Activated CD4-positive, alpha-beta memory T cell treated with anti-CD3 and anti-CD28 coated beads, Interleukin-2, amount 10 ng/mL, durations not matched to agents 7 days and 5 days (primary cell): ENCODE measurements at regions not wholly inside any gene's neighbourhood (a gene's known extent, or its start where the extent isn't known, plus 50 kb on each side); places are given as distances from the start of the nearest gene placed in this dataset.

Experiments
- CTCF ChIA-PET: fragments of 350-600 bp; sonication (Branson Sonifier 250); formaldehyde crosslinking; loops from one replicate; lab custom pipeline; 2021; ENCODE audit warnings: antibody characterized with exemption, inconsistent platforms; lab: Charles Lee
- POLR2A ChIA-PET: fragments of 350-600 bp; sonication (Branson Sonifier 250); formaldehyde crosslinking; loops from one replicate; lab custom pipeline; 2021; ENCODE audit warnings: antibody characterized with exemption; lab: Charles Lee
- DNase-seq: peaks from one replicate; pipeline ENCODE4 v3.0.0-alpha.2; 2020
- H3K27ac Mint-ChIP-seq: one replicate; pipeline ENCODE4 v1.8.0; 2021; ENCODE audit warnings: mild to moderate bottlenecking, mixed read lengths
- H3K27me3 Mint-ChIP-seq: one replicate; pipeline ENCODE4 v1.8.0; 2021; ENCODE audit warnings: mixed read lengths
- H3K36me3 Mint-ChIP-seq: one replicate; pipeline ENCODE4 v1.8.0; 2021; ENCODE audit warnings: low read depth, mixed read lengths
- H3K4me1 Mint-ChIP-seq: one replicate; pipeline ENCODE4 v1.8.0; 2021; ENCODE audit warnings: mixed read lengths
- H3K4me3 Mint-ChIP-seq: one replicate; pipeline ENCODE4 v1.8.0; 2021; ENCODE audit warnings: mild to moderate bottlenecking, mixed read lengths
- H3K9me3 Mint-ChIP-seq: one replicate; pipeline ENCODE4 v1.8.0; 2021; ENCODE audit warnings: mixed read lengths

DNA sequence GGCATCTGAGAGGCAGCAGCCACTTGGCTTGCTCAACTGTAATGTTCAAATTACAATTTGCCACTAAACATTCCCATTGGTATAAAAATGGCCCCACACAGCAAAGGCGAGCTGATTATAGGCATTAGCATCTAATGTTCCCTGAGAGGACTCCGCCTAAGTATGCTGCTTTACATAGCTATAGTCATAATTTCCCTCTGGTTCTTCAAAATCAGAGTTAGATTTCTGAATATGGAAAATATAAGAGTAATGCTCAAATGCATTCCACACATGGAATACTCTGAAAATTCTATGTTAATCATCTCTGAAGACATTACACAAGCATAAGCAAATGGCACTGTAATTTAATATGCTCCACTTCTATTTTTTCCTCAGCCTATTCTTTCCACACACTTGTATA, 83.7 kb upstream of the BTG1 start:
- Mint-ChIP-seq H3K27me3 (no peaks in the 10 kb centered on the region), H3K36me3 (no peaks in the 10 kb centered on the region), H3K4me3 (no peak overlapping the region), H3K9me3 (no peaks in the 10 kb centered on the region), H3K4me1 (no peaks in the 10 kb centered on the region), H3K27ac (no peak overlapping the region)
- CTCF ChIA-PET, result no interaction called here
- no peak for DNase-seq
- POLR2A ChIA-PET, result no interaction called here

DNA sequence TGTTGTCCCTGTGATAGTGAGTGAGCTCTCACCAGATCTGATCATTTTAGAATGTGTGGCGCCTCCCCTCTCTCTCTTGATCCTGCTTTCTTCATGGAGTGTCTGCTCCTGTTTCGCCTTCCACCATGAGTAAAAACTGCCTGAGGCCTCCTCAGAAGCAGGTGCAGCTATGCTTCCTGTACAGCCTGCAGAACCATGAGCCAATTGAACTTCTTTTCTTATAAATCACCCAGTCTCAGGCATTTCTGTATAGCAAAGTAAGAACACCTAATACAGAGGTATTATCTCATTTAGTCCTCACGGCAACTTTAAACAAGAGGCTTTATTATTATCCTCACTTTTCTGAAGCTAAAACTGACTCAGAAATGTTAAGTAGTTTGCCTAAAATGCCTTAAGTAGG, 81.3 kb upstream of the BTG1 start:
- H3K27ac Mint-ChIP-seq, result no peak overlapping the region
- no peaks in the 10 kb centered on the region for H3K9me3 Mint-ChIP-seq
- H3K36me3 Mint-ChIP-seq, result no peaks in the 10 kb centered on the region
- no peaks in the 10 kb centered on the region for H3K27me3 Mint-ChIP-seq
- no peak overlapping the region for H3K4me3 Mint-ChIP-seq
- no peaks in the 10 kb centered on the region for H3K4me1 Mint-ChIP-seq
- POLR2A ChIA-PET, result no interaction called here
- CTCF ChIA-PET, result no interaction called here
- no peak for DNase-seq

DNA sequence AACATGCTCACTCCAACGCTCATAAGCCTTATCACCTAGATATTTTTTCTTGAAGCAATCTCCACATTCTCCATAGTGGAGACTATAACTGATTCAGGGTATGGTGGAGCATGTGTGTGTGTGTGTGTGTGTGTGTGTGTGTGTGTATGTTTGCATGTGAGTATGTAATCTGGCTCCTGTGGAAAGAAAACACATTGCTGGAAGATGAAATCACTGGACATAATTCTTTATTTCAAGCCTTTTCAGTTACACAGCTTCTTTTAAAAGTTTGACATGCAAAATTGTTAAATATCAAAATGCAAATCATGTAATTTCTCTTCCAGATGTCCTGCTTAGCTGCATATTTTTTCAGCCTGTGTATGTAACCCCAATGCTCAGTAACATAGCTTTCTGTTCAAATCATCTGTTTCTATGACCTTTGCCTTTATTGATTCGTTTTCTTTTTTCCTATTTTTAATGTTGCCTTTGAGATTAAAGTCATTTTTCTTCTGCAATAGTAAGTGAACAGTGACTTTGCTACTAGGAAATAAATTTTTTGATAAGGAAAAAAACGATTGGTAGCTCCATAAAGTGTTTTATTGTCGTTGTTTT, 80.5 kb upstream of the BTG1 start:
- CTCF ChIA-PET, result no interaction called here
- H3K36me3 Mint-ChIP-seq, result no peaks in the 10 kb centered on the region

GRCh38 chr12:92224685-92225331, 79.2 kb upstream of the BTG1 start:
- Mint-ChIP-seq H3K36me3 (peaks cover 5% of the 10 kb centered on the region), H3K27me3 (no peaks in the 10 kb centered on the region), H3K27ac (no peak overlapping the region), H3K9me3 (peaks cover 5% of the 10 kb centered on the region), H3K4me3 (no peak overlapping the region), H3K4me1 (no peaks in the 10 kb centered on the region)
- POLR2A ChIA-PET, result no interaction called here
- no peak for DNase-seq
- CTCF ChIA-PET, result no interaction called here

More for the DNA sequence above, 80.5 kb upstream of the BTG1 start:
- H3K9me3 Mint-ChIP-seq, result no peaks in the 10 kb centered on the region
- no peaks in the 10 kb centered on the region for H3K27me3 Mint-ChIP-seq
- H3K4me1 Mint-ChIP-seq, result no peaks in the 10 kb centered on the region
- no peak overlapping the region for H3K4me3 Mint-ChIP-seq
- POLR2A ChIA-PET, result no interaction called here
- no peak for DNase-seq
- H3K27ac Mint-ChIP-seq, result no peak overlapping the region

- H3K9me3 Mint-ChIP-seq, result peaks cover 12% of the 10 kb centered on the region
- peaks cover 8% of the 10 kb centered on the region for H3K4me1 Mint-ChIP-seq
- H3K4me3 Mint-ChIP-seq, result no peak overlapping the region
- no peak overlapping the region for H3K27ac Mint-ChIP-seq
- H3K36me3 Mint-ChIP-seq, result peaks cover 13% of the 10 kb centered on the region
- DNase-seq, result no peak
- CTCF ChIA-PET, result no interaction called here
- POLR2A ChIA-PET, result interaction anchor here (0.7 kb wide), 1 partner anchor 15 kb away, joined by 3 read pairs; no protein-coding TSS in a partner anchor
- H3K27me3 Mint-ChIP-seq, result no peaks in the 10 kb centered on the region
Measured at GRCh38 chr12:92223481-92223880, 77.8 kb upstream of the BTG1 start.

DNA sequence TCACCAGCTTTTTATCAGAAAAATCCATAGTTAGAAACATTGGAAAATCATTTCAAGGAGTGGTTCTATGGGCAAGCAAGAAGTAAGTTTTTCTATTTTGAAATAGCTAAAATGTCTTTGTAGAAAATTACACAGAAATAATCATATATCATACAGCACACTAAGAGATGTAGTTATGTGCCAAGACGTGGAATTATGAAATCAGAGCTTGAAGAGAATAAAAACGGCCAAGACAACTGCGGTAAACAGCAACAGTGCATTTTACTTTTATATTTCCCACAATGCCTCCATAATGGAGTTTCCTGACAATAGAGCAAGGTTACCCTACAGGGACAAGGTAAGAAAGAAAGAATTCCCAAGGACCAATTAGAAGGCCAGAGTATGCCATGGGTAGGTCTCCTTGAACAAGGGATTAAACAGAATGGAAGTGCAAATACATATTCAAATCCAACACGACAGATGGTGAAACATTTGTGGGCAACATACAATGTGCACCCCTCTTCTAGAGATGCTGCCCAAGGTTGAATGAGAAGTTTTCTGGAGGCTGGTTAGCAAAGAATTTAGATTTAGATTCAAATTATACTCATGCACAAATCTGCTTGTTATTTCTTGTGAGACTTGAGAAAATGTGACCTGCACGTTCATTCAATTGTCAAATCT, 76.1 kb upstream of the BTG1 start:
- POLR2A ChIA-PET, result no interaction called here
- no peak overlapping the region for H3K27ac Mint-ChIP-seq
- CTCF ChIA-PET, result no interaction called here
- H3K27me3 Mint-ChIP-seq, result no peaks in the 10 kb centered on the region
- peaks cover 17% of the 10 kb centered on the region for H3K4me1 Mint-ChIP-seq
- no peak overlapping the region for H3K4me3 Mint-ChIP-seq
- no peak for DNase-seq
- peaks cover 14% of the 10 kb centered on the region for H3K36me3 Mint-ChIP-seq
- H3K9me3 Mint-ChIP-seq, result peaks cover 12% of the 10 kb centered on the region

- Mint-ChIP-seq H3K4me1 (peaks cover 20% of the 10 kb centered on the region), H3K27me3 (no peaks in the 10 kb centered on the region), H3K36me3 (peaks cover 24% of the 10 kb centered on the region), H3K27ac (no peak overlapping the region), H3K9me3 (peaks cover 16% of the 10 kb centered on the region), H3K4me3 (no peak overlapping the region)
- no peak for DNase-seq
- ChIA-PET CTCF (interaction anchor here (0.9 to 1.5 kb wide), 3 partner anchors 10 to 837 kb away, joined by 3 to 4 read pairs (median 3); partner anchors contain the start of gene BTG1), POLR2A (interaction anchor here (1.2 to 2.8 kb wide), 5 partner anchors 8 to 84 kb away, joined by 3 to 35 read pairs (median 4); partner anchors contain the start of gene BTG1)
Measured at GRCh38 chr12:92218394-92219077, 72.9 kb upstream of the BTG1 start.

DNA sequence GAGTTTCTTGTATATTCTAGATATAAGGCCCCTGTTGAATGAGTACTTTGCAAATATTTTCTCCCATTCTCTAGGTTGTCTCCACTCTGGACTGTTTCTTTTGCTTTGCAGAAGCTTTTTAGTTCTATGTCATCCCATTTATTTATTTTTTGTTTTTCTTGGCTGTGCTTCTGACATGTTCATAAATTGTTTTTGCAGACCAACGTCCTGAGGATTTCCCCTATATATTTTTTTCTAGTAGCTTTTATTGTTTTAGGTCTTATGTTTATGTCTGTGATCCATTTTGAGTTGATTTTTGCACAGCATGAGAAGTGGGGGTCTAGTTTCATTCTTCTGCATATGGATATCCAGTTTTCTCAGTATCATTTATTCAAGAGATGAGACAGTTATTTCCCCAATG, 70.4 kb upstream of the BTG1 start:
- Mint-ChIP-seq H3K27me3 (no peaks in the 10 kb centered on the region), H3K4me3 (no peak overlapping the region), H3K9me3 (peaks cover 16% of the 10 kb centered on the region), H3K4me1 (peaks cover 20% of the 10 kb centered on the region), H3K36me3 (peaks cover 29% of the 10 kb centered on the region), H3K27ac (no peak overlapping the region)
- DNase-seq, result no peak
- POLR2A ChIA-PET, result no interaction called here
- CTCF ChIA-PET, result no interaction called here

GRCh38 chr12:92215358-92215757, 69.7 kb upstream of the BTG1 start:
- peaks cover 14% of the 10 kb centered on the region for H3K9me3 Mint-ChIP-seq

DNA sequence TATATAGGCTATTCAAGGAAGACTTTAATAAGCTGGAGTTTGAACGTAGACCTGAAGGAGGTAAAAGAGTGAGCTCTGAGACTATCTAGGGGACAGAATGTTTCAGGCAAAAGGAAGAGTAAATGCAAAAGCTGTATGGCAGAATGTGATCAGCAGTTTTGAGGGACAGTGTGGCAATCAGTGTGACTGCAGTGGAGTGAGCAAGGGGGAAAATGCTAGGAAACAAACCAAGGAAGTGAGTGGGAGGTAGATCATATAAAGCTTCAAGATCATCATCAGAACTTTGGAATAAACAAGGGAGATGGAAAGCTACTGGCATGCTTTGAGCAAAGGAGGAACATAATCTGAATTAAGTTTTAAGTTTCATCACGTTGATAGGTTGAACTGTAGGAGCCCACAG, 67.5 kb upstream of the BTG1 start:
- no peak overlapping the region for H3K27ac Mint-ChIP-seq

More at GRCh38 chr12:92215358-92215757, 69.7 kb upstream of the BTG1 start:
- peaks cover 22% of the 10 kb centered on the region for H3K4me1 Mint-ChIP-seq
- H3K4me3 Mint-ChIP-seq, result no peak overlapping the region
- H3K27ac Mint-ChIP-seq, result no peak overlapping the region
- CTCF ChIA-PET, result no interaction called here
- DNase-seq, result no peak
- H3K36me3 Mint-ChIP-seq, result peaks cover 28% of the 10 kb centered on the region
- H3K27me3 Mint-ChIP-seq, result no peaks in the 10 kb centered on the region
- POLR2A ChIA-PET, result no interaction called here

DNA sequence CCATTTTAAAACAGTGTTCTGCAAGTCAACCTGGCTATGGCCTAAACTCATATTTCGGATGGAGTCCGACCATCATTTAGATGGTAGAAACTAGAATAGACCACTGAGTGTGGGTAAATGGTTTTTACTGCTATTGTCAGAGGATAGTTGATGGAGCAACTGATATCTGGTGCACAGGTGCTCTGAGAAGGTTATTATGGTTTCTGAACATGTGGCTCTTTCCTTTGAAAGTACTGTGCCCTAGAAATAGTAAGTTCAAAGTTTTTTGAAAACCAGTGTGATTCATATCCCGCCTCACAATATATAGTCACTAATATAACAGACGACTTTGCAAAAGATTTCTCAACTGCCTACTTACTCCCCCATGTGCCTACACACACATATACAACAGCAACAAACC, 64.4 kb upstream of the BTG1 start:
- DNase-seq, result no peak
- H3K4me3 Mint-ChIP-seq, result no peak overlapping the region
- peaks cover 39% of the 10 kb centered on the region for H3K4me1 Mint-ChIP-seq
- peak overlapping the region; percentile 90 for H3K27ac Mint-ChIP-seq
- no peaks in the 10 kb centered on the region for H3K27me3 Mint-ChIP-seq
- ChIA-PET CTCF (interaction anchor here (1.1 to 5.1 kb wide), 5 partner anchors 65 to 828 kb away, joined by 4 to 48 read pairs (median 5); partner anchors contain the start of gene BTG1), POLR2A (interaction anchor here (0.8 to 9.3 kb wide), 10 partner anchors 9 to 384 kb away, joined by 3 to 218 read pairs (median 4); partner anchors contain the start of gene BTG1)
- peaks cover 5% of the 10 kb centered on the region for H3K9me3 Mint-ChIP-seq
- peaks cover 27% of the 10 kb centered on the region for H3K36me3 Mint-ChIP-seq

More for the DNA sequence above, 67.5 kb upstream of the BTG1 start:
- H3K9me3 Mint-ChIP-seq, result peaks cover 6% of the 10 kb centered on the region
- POLR2A ChIA-PET, result interaction anchor here (1.4 to 9.3 kb wide), 3 partner anchors 69 to 191 kb away, joined by 3 to 218 read pairs (median 3); partner anchors contain the start of gene BTG1
- H3K4me3 Mint-ChIP-seq, result no peak overlapping the region
- CTCF ChIA-PET, result interaction anchor here (0.8 to 3.0 kb wide), 4 partner anchors 16 to 289 kb away, joined by 3 to 14 read pairs (median 4); partner anchors contain the start of gene BTG1
- H3K4me1 Mint-ChIP-seq, result peaks cover 31% of the 10 kb centered on the region
- DNase-seq, result no peak
- H3K27me3 Mint-ChIP-seq, result no peaks in the 10 kb centered on the region
- peaks cover 24% of the 10 kb centered on the region for H3K36me3 Mint-ChIP-seq

- CTCF ChIA-PET, result interaction anchor here (0.8 to 5.1 kb wide), 5 partner anchors 10 to 826 kb away, joined by 3 to 48 read pairs (median 5); partner anchors contain the start of gene BTG1
- Mint-ChIP-seq H3K36me3 (peaks cover 20% of the 10 kb centered on the region), H3K27ac (peak overlapping the region; percentile 90), H3K4me1 (peaks cover 36% of the 10 kb centered on the region), H3K4me3 (peak overlapping the region; percentile 53), H3K27me3 (no peaks in the 10 kb centered on the region), H3K9me3 (peaks cover 2% of the 10 kb centered on the region)
- POLR2A ChIA-PET, result interaction anchor here (0.7 to 9.3 kb wide), 19 partner anchors 10 to 385 kb away, joined by 3 to 218 read pairs (median 5); partner anchors contain the start of gene BTG1
- peak; percentile 35 for DNase-seq
Measured at GRCh38 chr12:92208613-92209121, 63.0 kb upstream of the BTG1 start.
